T-helper 2 cell treated with Interferon-gamma antibody and Interleukin-4, amounts not matched to agents 100 ng/mL and 5 ng/mL, for 36 hours (primary cell): ENCODE measurements at regions not wholly inside any gene's neighbourhood (a gene's known extent, or its start where the extent isn't known, plus 50 kb on each side); places are given as distances from the start of the nearest gene placed in this dataset.

Source experiments
- intact Hi-C: fragments of 100-400 bp; cut with micrococcal nuclease; formaldehyde crosslinking; loops from one replicate; pipeline ENCODE4 v1.15.1; 2023

- intact Hi-C loops: no loop called here
These were observed 164.1 kb downstream of the GASK1B start for GRCh38 chr4:158008551-158009218.

GRCh38 chr4:158007566-158007965, 165.3 kb downstream of the GASK1B start:
- intact Hi-C loops: no loop called here

GRCh38 chr4:158006990-158007389, 165.8 kb downstream of the GASK1B start:
- intact Hi-C loops: no loop called here

- intact Hi-C loops: no loop called here
These were observed 167.8 kb downstream of the GASK1B start for GRCh38 chr4:158005021-158005420.

GRCh38 chr4:158004101-158004500, 168.7 kb downstream of the GASK1B start:
- intact Hi-C loops: no loop called here

GRCh38 chr4:158003212-158003611, 169.6 kb downstream of the GASK1B start:
- intact Hi-C loops: no loop called here

GRCh38 chr4:158002173-158002572, 170.7 kb downstream of the GASK1B start:
- intact Hi-C loops: no loop called here

- intact Hi-C loops: no loop called here
These were observed 171.1 kb downstream of the GASK1B start for GRCh38 chr4:158001756-158002155.

GRCh38 chr4:157999723-158000122, 173.1 kb downstream of the GASK1B start:
- intact Hi-C loops: no loop called here

GRCh38 chr4:157997296-157997695, 175.5 kb downstream of the GASK1B start:
- intact Hi-C loops: no loop called here

- intact Hi-C loops: no loop called here
These were observed 176.5 kb downstream of the GASK1B start for GRCh38 chr4:157996061-157997028.

- intact Hi-C loops: loop anchor here (5.0 kb wide), 1 partner anchor 262 kb away; no protein-coding TSS in a partner anchor
These were observed 178.0 kb downstream of the GASK1B start for GRCh38 chr4:157994863-157995262.

- intact Hi-C loops: loop anchor here (1.0 to 5.0 kb wide), 2 partner anchors 179 to 264 kb away; no protein-coding TSS in a partner anchor
These were observed 179.6 kb downstream of the GASK1B start for GRCh38 chr4:157992948-157993839.

GRCh38 chr4:157992038-157992705, 180.7 kb downstream of the GASK1B start:
- intact Hi-C loops: loop anchor here (1.0 to 5.0 kb wide), 2 partner anchors 180 to 265 kb away; no protein-coding TSS in a partner anchor

GRCh38 chr4:157988641-157989040, 184.2 kb downstream of the GASK1B start:
- intact Hi-C loops: no loop called here

GRCh38 chr4:157984285-157984911, 188.4 kb downstream of the GASK1B start:
- intact Hi-C loops: no loop called here

GRCh38 chr4:157983300-157983699, 189.5 kb downstream of the GASK1B start:
- intact Hi-C loops: no loop called here

- intact Hi-C loops: no loop called here
These were observed 192.7 kb downstream of the GASK1B start for GRCh38 chr4:157980158-157980557.

GRCh38 chr4:157978680-157979361, 194.0 kb downstream of the GASK1B start:
- intact Hi-C loops: no loop called here

GRCh38 chr4:157977086-157977485, 195.7 kb downstream of the GASK1B start:
- intact Hi-C loops: no loop called here
